ENCODE measurements at regions not wholly inside any gene's neighbourhood (a gene's known extent, or its start where the extent isn't known, plus 50 kb on each side); places are given as distances from the start of the nearest gene placed in this dataset.

DNA sequence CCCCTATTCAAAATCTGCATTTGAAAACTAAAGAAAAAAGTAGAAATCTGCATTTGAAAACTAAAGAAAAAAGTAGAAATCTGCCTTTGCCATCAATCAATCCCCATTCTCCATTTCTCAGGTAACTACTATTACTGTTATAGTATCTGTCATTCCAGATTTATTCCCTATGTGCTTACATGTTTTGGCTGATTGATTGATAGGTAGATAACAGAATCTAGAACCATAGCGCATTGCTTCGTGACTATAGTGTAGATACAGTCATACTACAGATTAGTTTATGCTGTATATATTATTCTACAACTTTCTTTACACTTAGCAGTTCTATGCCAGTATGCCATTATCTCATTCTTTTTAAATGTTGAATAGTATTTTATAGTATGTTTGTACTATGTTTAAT, 163.0 kb downstream of the SIM1 start:
- TF ChIP-seq SMAD5 (IDR thresholded peaks at IDR 0.05; ENCODE audit: low read depth) (no peak), MYB (IDR thresholded peaks at IDR 0.05; ENCODE audit: borderline replicate concordance, low read depth, low read length) (no peak), MTA3 (IDR thresholded peaks at IDR 0.05; ENCODE audit: borderline replicate concordance, low read length) (no peak)
- no peak for ATAC-seq
- in situ Hi-C loops (cut with MboI), result no loop called here
- 65% methylated on average over 2 of the region's 2 CpGs for WGBS (ENCODE audit: insufficient coverage, insufficient replicate concordance, low lambda C conversion rate, missing lambda C conversion rate)
- no peak overlapping the region for H3K4me2 ChIP-seq (ENCODE audit: control insufficient read depth, insufficient read depth)
- ChIA-PET RAD21 (ENCODE audit: unreplicated experiment) (no interaction called here), SMC1A (ENCODE audit: uncharacterized antibody, unreplicated experiment) (no interaction called here), CTCF (no interaction called here), POLR2A (no interaction called here)
- no peak overlapping the region for H3K27ac ChIP-seq (ENCODE audit: control insufficient read depth, insufficient read depth)
- no peaks in the 10 kb centered on the region for H3K9me3 ChIP-seq (replicated peaks; ENCODE audit: control insufficient read depth, insufficient read depth, low read length)
- H4K20me1 ChIP-seq (ENCODE audit: control insufficient read depth, insufficient read depth), result no peaks in the 10 kb centered on the region
- no peak for FAIRE-seq
- H3K36me3 ChIP-seq (ENCODE audit: control insufficient read depth in 2 of 2, insufficient read depth in 2 of 2, low read length in 1 of 2), result no peaks in the 10 kb centered on the region
- no peak overlapping the region for H3K9ac ChIP-seq (ENCODE audit: control insufficient read depth, insufficient read depth, low read length)
- no peak overlapping the region for H2AFZ ChIP-seq (ENCODE audit: control insufficient read depth, low read depth, low read length)
- no peak for DNase-seq (ENCODE audit: low read depth, low spot score)
- no peaks in the 10 kb centered on the region for H3K4me1 ChIP-seq (ENCODE audit: control insufficient read depth, insufficient read depth, low read length)
- BruUV-seq (replicated peaks), result no TSS peak
- H3K79me2 ChIP-seq (ENCODE audit: control insufficient read depth, insufficient read depth, low read length), result no peaks in the 10 kb centered on the region
- intact Hi-C loops (cut with micrococcal nuclease; ENCODE audit: unreplicated experiment), result no loop called here
- H3K27me3 ChIP-seq (replicated peaks in 1 of 2; ENCODE audit: control insufficient read depth in 2 of 2, insufficient read depth in 2 of 2, low read length in 1 of 2), result no peaks in the 10 kb centered on the region
- no peak overlapping the region for H3K4me3 ChIP-seq

GRCh38 chr6:100300221-100300736, 164.4 kb downstream of the SIM1 start:
- no peak overlapping the region for H3K4me2 ChIP-seq (ENCODE audit: control insufficient read depth, insufficient read depth)
- 28% methylated on average over 3 of the region's 3 CpGs for WGBS (ENCODE audit: insufficient coverage, insufficient replicate concordance, low lambda C conversion rate, missing lambda C conversion rate)
- ChIA-PET SMC1A (ENCODE audit: uncharacterized antibody, unreplicated experiment) (no interaction called here), RAD21 (ENCODE audit: unreplicated experiment) (no interaction called here), CTCF (no interaction called here), POLR2A (interaction anchor here (0.7 kb wide), 1 partner anchor 11 kb away, joined by 3 read pairs; no protein-coding TSS in a partner anchor)
- no peaks in the 10 kb centered on the region for H3K79me2 ChIP-seq (ENCODE audit: control insufficient read depth, insufficient read depth, low read length)
- H3K9me3 ChIP-seq (replicated peaks; ENCODE audit: control insufficient read depth, insufficient read depth, low read length), result no peaks in the 10 kb centered on the region
- BruUV-seq (replicated peaks), result no TSS peak
- TF ChIP-seq BCL11A (IDR thresholded peaks at IDR 0.05; ENCODE audit: low read depth, low read length) (no peak), WRNIP1 (IDR thresholded peaks at IDR 0.05; ENCODE audit: borderline replicate concordance, low read depth, low read length) (no peak), ZZZ3 (IDR thresholded peaks at IDR 0.05; ENCODE audit: control insufficient read depth, insufficient read length, low read depth) (no peak), MEF2A (IDR thresholded peaks at IDR 0.05; ENCODE audit: insufficient read depth, low read depth, low read length) (no peak)
- no peak for FAIRE-seq
- no peak for ATAC-seq
- H3K4me1 ChIP-seq (ENCODE audit: control insufficient read depth, insufficient read depth, low read length), result no peaks in the 10 kb centered on the region
- no peaks in the 10 kb centered on the region for H4K20me1 ChIP-seq (ENCODE audit: control insufficient read depth, insufficient read depth)
- H3K4me3 ChIP-seq, result no peak overlapping the region
- H3K27ac ChIP-seq (ENCODE audit: control insufficient read depth, insufficient read depth), result no peak overlapping the region
- intact Hi-C loops (cut with micrococcal nuclease; ENCODE audit: unreplicated experiment), result no loop called here
- in situ Hi-C loops (cut with MboI), result no loop called here
- no peaks in the 10 kb centered on the region for H3K27me3 ChIP-seq (replicated peaks in 1 of 2; ENCODE audit: control insufficient read depth in 2 of 2, insufficient read depth in 2 of 2, low read length in 1 of 2)
- no peaks in the 10 kb centered on the region for H3K36me3 ChIP-seq (ENCODE audit: control insufficient read depth in 2 of 2, insufficient read depth in 2 of 2, low read length in 1 of 2)
- no peak overlapping the region for H2AFZ ChIP-seq (ENCODE audit: control insufficient read depth, low read depth, low read length)
- no peak for DNase-seq (ENCODE audit: low read depth, low spot score)
- H3K9ac ChIP-seq (ENCODE audit: control insufficient read depth, insufficient read depth, low read length), result no peak overlapping the region

Measured in GM12878 (cell line).